HCEC 1CT (cell line): ENCODE measurements at regions not wholly inside any gene's neighbourhood (a gene's known extent, or its start where the extent isn't known, plus 50 kb on each side); places are given as distances from the start of the nearest gene placed in this dataset.
A peak's percentile ranks its signal among the peaks of the same experiment; 100 is the strongest.

Experiments
- DNase-seq: peaks from one replicate; pipeline ENCODE4 v3.0.0-alpha.2; 2017

GRCh38 chr5:10875201-10875768 lies 114.3 kb upstream of the DAP start:
- no peak for DNase-seq

- DNase-seq: no peak
These were observed 113.5 kb upstream of the DAP start for GRCh38 chr5:10874541-10874940.

GRCh38 chr5:10870791-10871190 lies 109.8 kb upstream of the DAP start:
- no peak for DNase-seq

GRCh38 chr5:10868956-10869355 lies 107.9 kb upstream of the DAP start:
- no peak for DNase-seq

- DNase-seq: no peak
These were observed 106.6 kb upstream of the DAP start for GRCh38 chr5:10867389-10868303.

GRCh38 chr5:10866913-10867312 lies 105.9 kb upstream of the DAP start:
- no peak for DNase-seq

GRCh38 chr5:10863763-10864383 lies 102.8 kb upstream of the DAP start:
- DNase-seq: peak; percentile 25

- no peak for DNase-seq
These were observed 101.1 kb upstream of the DAP start for GRCh38 chr5:10862085-10862484.

GRCh38 chr5:10861423-10861790 lies 100.4 kb upstream of the DAP start:
- DNase-seq: no peak

- DNase-seq: peak; percentile 51
These were observed 99.8 kb upstream of the DAP start for GRCh38 chr5:10860645-10861422.

- DNase-seq: no peak
These were observed 99.1 kb upstream of the DAP start for GRCh38 chr5:10860196-10860543.

GRCh38 chr5:10859393-10860195 lies 98.6 kb upstream of the DAP start:
- no peak for DNase-seq

- no peak for DNase-seq
These were observed 97.9 kb upstream of the DAP start for GRCh38 chr5:10858945-10859344.

- no peak for DNase-seq
These were observed 97.3 kb upstream of the DAP start for GRCh38 chr5:10858307-10858706.

- no peak for DNase-seq
These were observed 96.3 kb upstream of the DAP start for GRCh38 chr5:10857338-10857733.

- peak; percentile 47 for DNase-seq
These were observed 95.8 kb upstream of the DAP start for GRCh38 chr5:10856683-10857337.

- DNase-seq: no peak
These were observed 95.0 kb upstream of the DAP start for GRCh38 chr5:10856071-10856470.

- no peak for DNase-seq
These were observed 93.7 kb upstream of the DAP start for GRCh38 chr5:10854506-10855277.

- no peak for DNase-seq
These were observed 92.1 kb upstream of the DAP start for GRCh38 chr5:10853154-10853553.

- DNase-seq: no peak
These were observed 88.2 kb upstream of the DAP start for GRCh38 chr5:10849278-10849677.

GRCh38 chr5:10844016-10844415 lies 83.0 kb upstream of the DAP start:
- DNase-seq: no peak
